Nephron progenitor cell (in vitro differentiated cells): ENCODE measurements at regions not wholly inside any gene's neighbourhood (a gene's known extent, or its start where the extent isn't known, plus 50 kb on each side); places are given as distances from the start of the nearest gene placed in this dataset.

Source experiments
- DNase-seq: peaks from one replicate; pipeline ENCODE4 v3.0.0; 2021
- H3K27ac Mint-ChIP-seq: 2 replicates; pipeline ENCODE4 v1.8.0; 2021; ENCODE audit warnings: mild to moderate bottlenecking, moderate library complexity, mixed read lengths
- H3K27me3 Mint-ChIP-seq: 2 replicates; pipeline ENCODE4 v1.8.0; 2021; ENCODE audit warnings: mild to moderate bottlenecking, low read depth, mixed read lengths; ENCODE audit not compliant: poor library complexity
- H3K36me3 Mint-ChIP-seq: 2 replicates; pipeline ENCODE4 v1.8.0; 2021; ENCODE audit warnings: low read depth, mixed read lengths
- H3K4me1 Mint-ChIP-seq: 2 replicates; pipeline ENCODE4 v1.8.0; 2021; ENCODE audit warnings: mixed read lengths
- H3K4me3 Mint-ChIP-seq: 2 replicates; pipeline ENCODE4 v1.8.0; 2021; ENCODE audit warnings: mild to moderate bottlenecking, moderate library complexity, mixed read lengths
- H3K9me3 Mint-ChIP-seq: 2 replicates; pipeline ENCODE4 v1.8.0; 2021; ENCODE audit warnings: mild to moderate bottlenecking, moderate library complexity, mixed read lengths
- CTCF ChIP-seq: fragments of 200-600 bp; sonication (generic); IDR thresholded peaks from 2 replicates; pipeline ENCODE4 v1.5.0; 2021; ENCODE audit warnings: antibody characterized with exemption

- peaks cover 22% of the 10 kb centered on the region for H3K4me1 Mint-ChIP-seq
- H3K9me3 Mint-ChIP-seq = peaks cover 20% of the 10 kb centered on the region
- peaks cover 9% of the 10 kb centered on the region for H3K27me3 Mint-ChIP-seq
- H3K36me3 Mint-ChIP-seq = peaks cover 10% of the 10 kb centered on the region
- H3K4me3 Mint-ChIP-seq = no peak overlapping the region
- DNase-seq = no peak
- no peak for TF ChIP-seq CTCF
- H3K27ac Mint-ChIP-seq = peak overlapping the region; percentile 72
These were observed 393.0 kb upstream of the KIRREL3 start for GRCh38 chr11:127393460-127393997.

GRCh38 chr11:127392575-127392974 is 392.0 kb upstream of the KIRREL3 start:
- no peak for DNase-seq
- Mint-ChIP-seq H3K27ac (no peak overlapping the region), H3K36me3 (peaks cover 10% of the 10 kb centered on the region), H3K27me3 (peaks cover 10% of the 10 kb centered on the region), H3K4me3 (no peak overlapping the region), H3K9me3 (peaks cover 20% of the 10 kb centered on the region), H3K4me1 (peaks cover 15% of the 10 kb centered on the region)
- no peak for TF ChIP-seq CTCF

- no peak for TF ChIP-seq CTCF
- H3K27me3 Mint-ChIP-seq = peaks cover 9% of the 10 kb centered on the region
- no peak overlapping the region for H3K4me3 Mint-ChIP-seq
- no peak overlapping the region for H3K27ac Mint-ChIP-seq
- peaks cover 9% of the 10 kb centered on the region for H3K9me3 Mint-ChIP-seq
- H3K4me1 Mint-ChIP-seq = peaks cover 15% of the 10 kb centered on the region
- no peak for DNase-seq
- H3K36me3 Mint-ChIP-seq = peaks cover 6% of the 10 kb centered on the region
These were observed 389.9 kb upstream of the KIRREL3 start for GRCh38 chr11:127390465-127390864.

GRCh38 chr11:127385071-127385470 is 384.5 kb upstream of the KIRREL3 start:
- no peaks in the 10 kb centered on the region for H3K9me3 Mint-ChIP-seq
- TF ChIP-seq CTCF = no peak
- H3K36me3 Mint-ChIP-seq = no peaks in the 10 kb centered on the region
- H3K27ac Mint-ChIP-seq = no peak overlapping the region
- no peak overlapping the region for H3K4me3 Mint-ChIP-seq
- DNase-seq = no peak
- H3K4me1 Mint-ChIP-seq = peaks cover 10% of the 10 kb centered on the region
- H3K27me3 Mint-ChIP-seq = peaks cover 5% of the 10 kb centered on the region

GRCh38 chr11:127383026-127383425 is 382.5 kb upstream of the KIRREL3 start:
- Mint-ChIP-seq H3K9me3 (no peaks in the 10 kb centered on the region), H3K36me3 (no peaks in the 10 kb centered on the region), H3K27ac (no peak overlapping the region), H3K27me3 (peaks cover 7% of the 10 kb centered on the region), H3K4me1 (peaks cover 10% of the 10 kb centered on the region), H3K4me3 (no peak overlapping the region)
- TF ChIP-seq CTCF = no peak
- DNase-seq = no peak

- no peak overlapping the region for H3K4me3 Mint-ChIP-seq
- no peaks in the 10 kb centered on the region for H3K36me3 Mint-ChIP-seq
- no peak for TF ChIP-seq CTCF
- no peak overlapping the region for H3K27ac Mint-ChIP-seq
- H3K27me3 Mint-ChIP-seq = peaks cover 8% of the 10 kb centered on the region
- no peaks in the 10 kb centered on the region for H3K9me3 Mint-ChIP-seq
- H3K4me1 Mint-ChIP-seq = peaks cover 10% of the 10 kb centered on the region
- no peak for DNase-seq
These were observed 380.7 kb upstream of the KIRREL3 start for GRCh38 chr11:127381247-127381646.
